DMS114 treated with DMSO at 0.1 percent for 48 hours (cell line): ENCODE measurements at regions not wholly inside any gene's neighbourhood (a gene's known extent, or its start where the extent isn't known, plus 50 kb on each side); places are given as distances from the start of the nearest gene placed in this dataset.

Experiments used
- DNase-seq: peaks from one replicate; lab custom pipeline; 2025; ENCODE audit not compliant: unreplicated experiment; lab: John Stamatoyannopoulos, UW

DNA sequence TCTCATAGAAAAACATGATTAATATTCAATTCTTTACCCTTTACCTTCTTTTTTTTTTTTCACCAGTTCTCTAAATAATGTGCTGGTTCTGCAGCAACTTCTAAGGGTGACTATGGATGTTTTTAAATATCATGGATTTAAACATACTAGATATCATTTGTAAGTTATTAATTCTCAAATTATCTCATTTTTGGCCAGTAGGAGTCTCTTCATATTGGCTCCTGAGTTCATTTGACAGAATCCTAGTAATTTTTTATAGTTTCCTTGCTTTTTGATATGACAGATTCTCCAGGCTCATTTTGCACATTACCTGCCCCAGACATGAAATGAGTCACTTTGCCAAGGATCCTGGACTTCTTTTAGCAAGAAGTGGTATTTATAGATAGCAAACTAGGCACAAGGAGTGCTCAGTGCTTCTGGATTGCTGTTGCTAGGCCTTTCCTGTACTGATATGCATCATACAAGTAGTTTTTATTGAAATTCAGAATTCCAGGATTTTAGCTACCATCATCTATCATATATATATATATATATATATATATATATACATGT lies 201.3 kb upstream of the IL12B start:
- DNase-seq, result no peak

DNA sequence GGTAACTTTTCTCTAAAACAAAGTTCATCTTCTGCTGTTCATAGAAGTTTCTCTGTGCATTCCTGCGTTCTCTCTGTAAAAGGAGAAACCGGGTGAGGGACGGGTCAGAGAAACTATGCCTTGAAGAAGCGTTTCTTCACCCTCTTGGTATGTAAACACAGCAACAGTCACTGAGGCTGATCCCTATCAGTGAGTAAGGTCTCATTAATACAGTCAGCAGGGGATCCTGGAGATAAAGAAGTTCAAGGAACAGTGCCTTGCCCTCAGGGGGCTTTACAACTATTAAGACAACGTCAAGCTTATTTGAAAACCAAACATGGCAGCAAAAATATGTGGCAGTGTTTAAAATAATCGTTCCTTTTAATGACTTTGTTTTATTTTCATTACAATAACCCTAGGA lies 202.9 kb upstream of the IL12B start:
- no peak for DNase-seq

DNA sequence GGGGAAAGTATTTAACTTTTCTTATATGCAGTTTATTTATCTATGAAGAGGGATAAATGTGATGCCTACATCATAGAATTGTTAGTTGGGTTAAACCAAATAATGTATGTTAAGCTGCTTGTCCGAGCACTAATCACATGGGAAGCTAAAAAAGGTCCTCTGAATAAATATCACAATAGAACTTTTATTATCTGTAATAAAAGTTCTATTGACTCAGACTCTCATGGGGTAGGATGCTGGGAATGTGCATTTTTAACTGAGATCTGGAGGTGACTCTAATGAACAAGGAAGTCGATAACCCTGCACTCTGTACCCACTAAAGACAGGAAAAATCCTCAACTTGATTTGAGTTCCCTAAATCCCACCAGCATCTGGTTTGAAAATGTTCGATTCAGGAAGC lies 205.9 kb upstream of the IL12B start:
- DNase-seq, result no peak

DNA sequence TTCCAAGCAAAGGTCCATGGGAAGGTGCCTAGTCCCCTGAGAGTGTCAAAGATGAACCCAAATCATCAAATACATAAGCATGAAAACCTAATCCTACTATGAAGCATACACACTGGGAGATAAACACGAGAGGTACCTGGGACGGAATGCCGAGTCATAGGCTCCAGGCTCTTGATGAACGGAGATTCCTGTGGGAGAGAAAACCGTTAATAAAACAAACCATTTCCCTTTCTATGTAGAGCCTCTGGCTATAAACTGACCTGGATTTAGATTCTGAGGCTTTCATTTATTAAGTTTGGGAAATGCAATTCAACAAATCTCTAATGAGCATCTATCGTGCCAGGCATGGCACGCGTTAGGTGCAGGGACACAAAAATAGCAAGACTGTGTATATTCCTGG lies 206.4 kb upstream of the IL12B start:
- DNase-seq, result no peak

DNA sequence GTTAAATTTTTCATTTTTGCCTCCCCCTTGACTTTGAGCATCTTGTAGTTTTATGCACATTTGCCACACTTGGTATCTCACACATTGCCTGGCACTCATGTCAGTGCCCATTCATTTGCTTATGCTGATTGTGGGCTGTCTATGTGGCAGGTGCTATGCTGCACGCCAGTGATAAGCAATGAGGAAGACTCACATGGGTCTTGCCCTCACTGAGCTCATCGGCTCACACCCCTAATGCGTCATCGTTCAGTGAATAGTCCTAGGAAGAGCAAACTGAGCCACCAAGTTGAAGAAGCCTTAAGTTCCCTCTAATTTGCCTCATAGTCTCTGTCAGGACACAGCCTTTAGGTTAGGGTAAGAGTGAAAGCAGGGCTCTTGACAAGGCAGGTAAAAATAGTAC lies 209.4 kb upstream of the IL12B start:
- DNase-seq, result no peak

DNA sequence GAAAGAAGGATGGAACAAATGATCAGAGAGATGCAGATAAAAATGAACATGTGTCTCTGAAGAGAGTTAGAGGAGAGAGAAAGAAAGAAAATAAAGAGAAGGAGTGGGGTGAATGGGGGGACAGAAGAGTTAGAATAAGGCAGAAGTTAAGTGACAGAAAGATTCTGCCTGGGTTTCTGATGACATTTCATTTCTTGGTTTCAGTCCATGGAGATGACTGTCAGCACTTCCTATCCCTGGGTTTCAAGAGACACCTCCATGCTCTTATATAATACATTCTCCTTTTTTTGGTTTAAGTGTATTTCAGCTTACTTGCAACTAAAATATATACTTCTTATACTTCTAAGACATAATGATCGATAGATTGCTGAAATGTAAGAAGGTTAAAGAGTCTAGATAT lies 213.0 kb upstream of the IL12B start:
- DNase-seq, result no peak

DNA sequence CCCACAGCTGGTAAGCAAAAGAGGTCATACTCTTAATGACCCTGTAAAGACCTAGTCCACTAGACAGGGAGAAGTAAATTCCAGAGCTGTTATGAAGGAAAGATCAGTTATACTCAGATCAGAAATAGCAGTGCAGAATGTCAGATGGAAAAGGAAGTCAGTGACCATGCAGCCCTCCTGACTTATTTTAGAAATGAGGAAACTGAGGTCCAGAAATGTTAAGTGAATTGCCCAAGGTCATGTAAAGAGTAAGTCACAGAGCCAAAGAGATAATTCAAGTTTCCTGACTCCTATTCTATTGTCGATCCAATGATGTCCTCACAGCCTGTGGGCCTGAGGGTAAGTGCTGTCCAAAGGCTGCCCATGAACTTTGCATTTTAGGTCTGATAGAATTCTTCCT lies 214.9 kb upstream of the IL12B start:
- DNase-seq, result no peak

DNA sequence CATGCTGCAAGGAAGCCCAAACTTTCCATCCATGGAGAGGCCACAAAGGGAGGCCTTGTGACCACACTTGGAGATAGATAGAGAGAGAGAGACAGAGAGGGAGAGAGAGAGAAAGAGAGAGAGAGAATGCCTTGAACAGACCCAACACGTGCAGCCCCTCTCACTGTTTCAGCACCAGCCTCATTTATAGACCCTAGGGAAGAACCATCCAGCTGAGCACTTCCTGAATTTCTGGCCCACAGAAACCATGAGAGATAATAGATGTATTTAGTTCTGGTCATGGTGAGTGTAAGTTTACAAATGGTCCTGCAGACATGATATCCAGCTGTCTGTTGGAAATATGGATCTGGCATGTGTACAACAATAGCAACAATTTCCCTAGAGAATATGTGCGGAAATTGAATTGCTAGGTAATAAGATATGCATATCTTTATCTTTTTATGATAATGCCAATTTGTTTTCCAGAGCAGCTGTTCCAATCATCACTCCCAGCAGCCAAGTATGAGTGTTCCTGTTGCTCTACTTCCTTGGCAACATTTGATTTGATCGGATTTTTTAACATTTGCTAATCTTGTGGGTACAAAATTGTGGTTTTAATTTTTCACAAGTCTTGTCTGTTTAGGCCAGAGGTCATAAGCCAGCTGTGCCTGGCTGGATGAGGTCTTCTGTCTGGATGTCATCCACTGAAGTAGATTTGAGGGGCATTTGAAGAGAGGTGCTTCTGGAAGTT lies 217.3 kb upstream of the IL12B start:
- no peak for DNase-seq

DNA sequence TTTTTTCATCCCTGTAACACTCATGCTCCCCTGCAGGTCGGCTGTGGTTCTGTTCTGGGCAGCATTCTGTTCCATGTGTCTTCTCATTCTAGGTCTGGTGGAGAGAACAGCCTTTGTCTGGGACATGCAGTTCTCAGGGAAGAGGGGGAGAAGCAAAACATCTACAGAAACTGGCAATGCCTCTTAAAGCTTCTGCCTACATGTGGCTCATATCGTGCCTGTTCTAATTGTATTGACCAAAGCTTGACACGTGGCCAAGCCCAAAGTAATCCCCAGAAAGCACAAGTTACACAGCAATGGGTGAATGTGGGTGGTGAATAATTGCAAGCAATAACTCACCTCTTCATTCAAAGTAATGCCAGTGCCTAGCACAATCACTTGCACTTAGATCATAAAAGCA lies 218.2 kb upstream of the IL12B start:
- no peak for DNase-seq

DNA sequence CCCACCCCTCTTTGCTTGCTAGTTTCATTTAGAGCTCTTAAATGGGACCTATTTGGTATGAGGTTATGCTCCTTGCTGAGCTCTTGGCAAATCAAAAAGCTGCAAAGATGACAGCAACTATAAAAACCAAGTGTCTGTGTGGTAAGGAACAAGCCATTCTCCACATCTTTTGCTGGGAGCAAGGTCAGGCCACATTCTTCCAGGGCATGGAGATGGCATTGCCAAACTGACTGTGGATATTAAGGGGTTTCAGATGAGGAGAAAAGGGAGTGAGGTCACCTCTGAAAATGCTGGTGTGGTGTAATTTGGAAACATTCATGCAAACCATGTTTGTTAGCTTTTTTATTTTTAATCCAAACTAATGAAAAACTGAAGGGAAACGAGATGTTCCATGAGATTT lies 218.8 kb upstream of the IL12B start:
- no peak for DNase-seq

DNA sequence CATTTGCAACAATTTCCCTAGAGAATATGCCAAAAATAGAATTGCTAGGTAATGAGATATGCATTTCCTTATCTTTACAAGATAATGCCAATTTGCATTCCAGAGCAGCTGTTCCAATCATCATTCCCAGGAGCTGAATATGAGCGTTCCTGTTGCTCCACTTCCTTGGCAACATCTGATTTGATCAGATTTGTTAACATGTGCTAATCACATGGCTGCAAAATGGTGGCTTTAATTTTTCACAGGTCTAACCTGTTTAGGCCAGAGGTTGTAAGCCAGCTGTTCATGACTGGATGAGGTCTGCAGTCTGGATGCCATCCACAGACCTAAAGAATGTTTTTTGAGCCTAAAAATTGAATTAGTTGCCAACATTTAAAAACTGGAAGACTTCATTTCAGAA lies 220.7 kb upstream of the IL12B start:
- DNase-seq, result no peak

DNA sequence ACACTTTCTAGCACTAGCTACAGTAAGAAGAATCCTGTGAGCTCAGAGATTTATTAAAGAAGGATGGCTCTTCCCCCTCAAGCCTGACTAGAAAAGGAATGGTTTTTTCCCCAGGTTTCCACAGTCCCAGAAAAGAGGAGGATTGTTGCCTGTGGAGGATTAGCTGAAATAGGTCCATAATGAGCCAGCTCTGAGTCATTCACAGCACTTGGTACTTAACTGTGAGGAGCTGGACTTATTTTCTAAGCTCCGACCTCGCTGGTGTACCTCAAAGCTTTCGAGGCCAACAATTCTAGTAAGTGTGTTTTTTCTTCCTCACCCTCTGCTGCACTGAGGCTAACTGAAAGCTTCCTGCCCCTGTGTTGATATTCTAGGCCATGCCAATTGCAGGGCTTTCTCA lies 222.5 kb upstream of the IL12B start:
- no peak for DNase-seq

DNA sequence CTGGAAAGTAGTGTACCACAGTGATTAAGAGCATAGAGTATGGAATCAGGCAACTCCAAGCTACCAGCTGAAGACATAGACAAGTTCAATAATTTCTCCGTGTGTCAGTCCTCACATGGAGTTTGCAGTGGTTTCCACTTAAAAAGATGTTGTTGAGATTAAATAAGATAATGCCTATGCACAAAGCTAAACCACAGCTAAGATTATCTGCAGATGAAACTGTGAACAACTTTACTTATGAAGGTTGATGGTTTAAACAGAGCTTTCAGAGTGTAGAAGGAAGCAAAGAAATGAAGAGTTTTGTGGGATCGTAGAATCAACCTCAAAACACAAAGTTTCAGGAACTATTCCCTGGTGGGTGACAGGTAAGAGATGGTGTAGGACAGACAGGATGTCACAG lies 223.5 kb upstream of the IL12B start:
- DNase-seq, result no peak

DNA sequence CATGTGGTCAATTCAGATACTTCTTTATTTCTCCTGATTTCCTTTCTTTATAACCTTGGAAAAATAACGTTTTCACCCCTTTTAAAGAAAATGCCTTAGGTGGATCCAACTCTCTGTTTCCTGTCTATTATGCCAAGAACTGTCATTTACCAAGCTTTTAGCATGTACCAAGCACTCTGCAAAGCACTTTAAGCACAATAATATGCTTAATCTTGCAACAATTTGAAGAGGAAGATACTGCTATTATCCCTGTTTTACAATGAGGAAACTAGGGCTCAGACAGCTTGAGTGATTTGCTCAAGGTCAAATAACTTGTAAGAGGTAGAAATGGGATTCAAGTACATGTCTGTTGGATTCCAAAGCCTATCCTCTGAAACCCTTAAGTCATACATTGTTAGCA lies 224.8 kb upstream of the IL12B start:
- DNase-seq, result no peak

DNA sequence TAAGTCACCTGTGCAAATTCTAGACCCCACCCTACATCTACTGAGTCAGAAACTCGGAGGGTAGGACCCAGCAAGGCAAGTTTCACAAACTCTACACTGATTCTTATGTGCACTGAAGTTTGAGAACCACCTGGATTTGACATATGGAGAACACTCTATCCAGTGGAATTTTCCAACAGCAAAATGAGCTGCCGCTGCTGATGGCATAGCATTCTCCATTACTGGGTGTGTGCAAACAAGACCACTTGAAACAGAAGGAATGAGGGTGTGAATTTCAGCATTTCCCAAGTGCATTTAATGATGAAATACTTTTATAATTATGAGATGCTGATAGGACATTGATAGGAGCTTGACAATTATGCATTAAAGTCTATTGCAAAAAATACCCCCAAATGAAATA lies 229.1 kb upstream of the IL12B start:
- no peak for DNase-seq

DNA sequence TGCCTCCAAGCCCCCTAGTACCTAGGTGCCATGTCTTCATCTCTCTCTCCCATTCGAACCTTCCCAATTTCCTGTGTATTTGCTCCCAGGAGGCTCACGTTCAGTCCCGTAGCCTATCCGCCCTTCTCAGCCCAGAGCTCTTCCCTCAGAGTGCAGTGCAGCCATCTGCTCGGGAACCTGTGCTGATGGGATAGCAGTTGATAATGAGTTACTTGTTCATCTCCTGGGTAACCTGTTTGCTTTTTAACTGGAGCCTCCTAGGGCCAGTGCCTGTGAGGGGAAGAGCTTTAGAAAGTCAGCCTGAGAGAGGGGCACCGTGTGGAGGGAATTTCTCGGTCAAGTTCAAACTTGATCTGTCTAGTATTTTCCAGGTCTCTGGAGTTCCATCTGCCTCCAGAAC lies 229.8 kb upstream of the IL12B start:
- DNase-seq, result no peak

DNA sequence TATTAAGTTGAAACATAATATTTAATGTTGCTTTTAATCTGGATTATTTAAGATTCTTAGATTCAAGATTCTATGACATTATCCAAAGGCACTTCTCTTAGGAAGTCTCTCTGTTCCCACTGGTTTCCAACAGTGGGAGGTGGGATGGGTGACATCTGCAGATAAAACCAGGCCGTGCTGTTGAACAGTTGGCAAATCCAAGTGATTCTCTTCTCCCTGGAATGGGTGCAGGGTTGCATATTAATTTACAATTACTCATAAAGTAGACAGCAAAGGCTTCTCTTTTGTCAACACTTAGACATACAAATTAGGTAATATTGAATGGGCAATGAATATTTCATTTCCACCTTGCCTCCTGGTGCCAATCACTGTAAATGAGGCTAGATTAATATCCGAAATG lies 233.7 kb upstream of the IL12B start:
- DNase-seq, result no peak

DNA sequence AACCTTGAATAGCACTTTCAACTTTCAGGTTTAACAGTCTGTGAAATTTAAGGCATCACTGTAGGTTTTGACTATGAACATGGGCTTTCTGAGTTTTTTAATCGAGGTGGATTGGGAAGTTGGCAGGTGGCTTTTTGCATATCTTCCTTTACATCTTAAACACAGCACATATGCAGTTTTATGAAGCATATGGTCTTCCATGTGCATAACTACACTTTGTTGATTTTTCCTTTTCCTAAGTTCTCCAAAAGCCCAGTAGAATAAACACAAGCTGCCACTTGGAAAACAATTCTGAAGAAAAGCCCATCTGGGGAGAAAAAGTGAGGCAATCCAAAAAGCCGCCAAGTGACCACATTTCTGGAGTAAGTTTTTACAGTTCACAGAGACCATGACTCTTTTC lies 236.5 kb upstream of the IL12B start:
- no peak for DNase-seq

DNA sequence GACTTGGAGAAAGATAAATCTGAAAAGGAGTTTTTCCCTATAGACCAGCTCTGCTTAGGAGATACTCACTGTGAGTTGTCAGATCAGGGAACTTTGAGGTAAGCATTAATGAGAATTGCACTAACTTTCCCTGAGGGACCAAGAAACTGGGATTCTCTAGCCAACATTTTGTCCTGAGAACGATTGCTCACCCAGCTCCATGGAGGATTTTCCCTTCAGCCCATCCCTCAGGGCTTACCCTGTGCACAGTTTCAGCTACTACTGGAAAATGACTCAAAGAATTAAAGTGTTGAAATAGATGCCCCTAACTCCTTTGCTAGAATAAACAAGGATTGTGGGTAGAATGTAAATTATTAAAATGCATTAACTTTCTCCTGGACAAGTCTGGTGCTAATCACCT lies 237.2 kb upstream of the IL12B start:
- DNase-seq, result no peak

DNA sequence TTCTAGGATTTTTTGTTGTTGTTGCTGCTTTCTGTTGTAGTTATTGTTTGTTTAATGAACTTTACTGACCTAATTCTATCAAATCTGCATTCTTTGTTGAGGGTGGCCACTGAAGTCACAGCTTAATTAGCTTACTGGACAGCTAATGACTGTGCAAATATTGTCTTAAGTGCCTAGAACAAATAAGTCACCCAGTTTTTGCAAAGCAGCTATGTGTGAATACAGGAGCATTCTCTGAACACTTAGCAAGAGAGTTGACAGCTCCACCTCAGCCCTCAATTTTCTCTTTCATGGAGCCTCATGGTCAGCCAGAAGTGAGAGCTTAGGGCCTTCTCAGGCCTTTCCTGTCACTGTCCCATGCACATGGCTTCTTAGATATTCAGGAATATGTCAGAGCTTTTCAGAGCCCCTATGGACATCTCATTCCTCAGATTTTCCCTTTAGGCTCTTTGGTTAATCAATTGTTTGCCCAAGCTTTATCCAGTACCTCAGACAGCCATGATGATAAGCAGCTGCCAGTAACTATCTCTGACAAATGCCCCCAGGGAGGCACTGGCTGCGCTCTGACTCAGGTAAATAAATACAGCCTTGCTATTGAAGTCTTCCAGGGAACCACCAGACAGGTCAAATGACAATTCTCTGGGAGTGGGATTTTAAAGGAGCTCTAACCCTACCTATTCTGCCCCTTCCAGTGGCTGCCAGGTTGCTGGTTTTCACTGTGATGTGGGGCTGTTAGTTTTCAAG lies 241.4 kb upstream of the IL12B start:
- no peak for DNase-seq

DNA sequence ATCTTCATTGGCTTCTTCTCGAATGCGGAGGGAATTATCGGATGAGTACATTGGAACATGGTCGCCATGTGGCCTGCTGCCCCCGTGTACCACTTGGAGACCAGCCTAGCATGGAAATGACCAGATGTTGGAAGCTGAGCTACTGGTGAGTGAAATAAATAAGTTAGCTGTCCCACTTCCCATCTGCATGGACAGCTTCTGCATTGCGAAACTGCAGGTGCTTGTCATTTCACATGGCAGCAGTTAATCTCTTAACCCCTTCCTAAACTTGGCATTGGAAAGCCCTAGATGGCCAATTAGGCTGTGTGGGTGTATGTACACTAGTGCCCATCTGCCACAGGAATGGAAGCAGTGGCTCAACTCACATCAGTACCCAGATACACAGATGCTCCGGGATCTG lies 246.6 kb upstream of the IL12B start:
- no peak for DNase-seq

DNA sequence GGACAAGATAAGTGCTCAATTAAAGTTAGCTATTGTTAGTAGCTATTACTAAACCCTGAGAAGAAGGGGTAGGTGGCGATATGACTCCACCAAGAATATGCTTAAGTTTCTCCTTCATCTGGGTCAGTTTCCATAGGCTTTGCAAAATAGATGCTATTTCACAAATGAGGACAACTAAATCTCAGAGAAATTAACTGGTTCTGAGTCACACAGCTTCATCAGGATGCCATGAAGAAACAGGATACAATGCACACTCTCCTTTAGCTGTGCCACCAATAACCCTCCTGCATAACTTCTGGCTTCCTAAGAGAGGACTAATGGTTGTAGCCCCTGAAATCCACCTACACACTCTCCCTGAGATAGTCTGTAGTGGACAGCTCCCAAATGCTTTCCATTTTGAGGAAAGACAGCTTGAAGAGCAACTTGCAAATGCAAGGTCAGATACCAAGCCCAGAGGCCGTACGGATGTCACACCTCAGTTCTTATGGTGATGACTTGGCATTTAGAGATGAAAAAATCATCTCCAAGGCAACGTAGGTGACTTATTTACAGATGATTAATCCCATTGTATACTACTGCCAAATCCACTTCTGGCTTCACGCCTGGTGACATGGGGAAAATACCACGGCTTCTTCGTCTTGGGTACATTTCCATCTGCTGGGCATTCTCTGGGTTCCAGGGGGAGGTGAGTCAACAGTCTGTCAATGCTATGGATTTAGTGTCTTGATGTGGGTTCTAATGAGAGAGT lies 251.4 kb upstream of the IL12B start:
- DNase-seq, result no peak
